DOHH2 (cell line): ENCODE measurements at regions not wholly inside any gene's neighbourhood (a gene's known extent, or its start where the extent isn't known, plus 50 kb on each side); places are given as distances from the start of the nearest gene placed in this dataset.

Experiments used
- H3F3A ChIP-seq: fragments of 200-600 bp; sonication (generic), shearing (Covaris generic); 2 replicates; pipeline ENCODE4 v1.6.0; 2016; ENCODE audit warnings: antibody characterized with exemption, mild to moderate bottlenecking; ENCODE audit not compliant: control insufficient read depth, insufficient read depth
- H3K27ac ChIP-seq: fragments of 200-600 bp; sonication (generic); 2 replicates; pipeline ENCODE4 v1.5.1; 2014; ENCODE audit warnings: low read depth, mild to moderate bottlenecking, low read length, moderate library complexity
- H3K27me3 ChIP-seq: fragments of 200-600 bp; sonication (generic); 2 replicates; pipeline ENCODE4 v1.6.1; 2014; ENCODE audit warnings: mild to moderate bottlenecking, low read length, mixed read lengths; ENCODE audit not compliant: control insufficient read depth
- H3K36me3 ChIP-seq: fragments of 200-600 bp; sonication (generic); 2 replicates; pipeline ENCODE4 v1.6.1; 2014; ENCODE audit warnings: mild to moderate bottlenecking, low read length, moderate library complexity, mixed read lengths; ENCODE audit not compliant: control insufficient read depth
- H3K4me1 ChIP-seq: fragments of 200-600 bp; sonication (generic); 2 replicates; pipeline ENCODE4 v1.6.1; 2014; ENCODE audit warnings: mild to moderate bottlenecking, low read length, mixed read lengths; ENCODE audit not compliant: control insufficient read depth
- H3K4me2 ChIP-seq: fragments of 200-600 bp; sonication (generic); 2 replicates; pipeline ENCODE4 v1.6.0; 2014; ENCODE audit warnings: mild to moderate bottlenecking, low read length, moderate library complexity
- H3K4me3 ChIP-seq: fragments of 200-600 bp; sonication (generic); 2 replicates; pipeline ENCODE4 v1.5.1; 2014; ENCODE audit warnings: mild to moderate bottlenecking, low read length, mixed read lengths
- H3K79me2 ChIP-seq: fragments of 200-600 bp; sonication (generic); 2 replicates; pipeline ENCODE4 v1.6.1; 2014; ENCODE audit warnings: mild to moderate bottlenecking, low read length, mixed read lengths; ENCODE audit not compliant: control insufficient read depth
- H3K9me2 ChIP-seq: fragments of 200-600 bp; sonication (generic); replicated peaks from 2 replicates; pipeline ENCODE4 v1.6.1; 2014; ENCODE audit warnings: mild to moderate bottlenecking, low read length, mixed read lengths; ENCODE audit not compliant: control insufficient read depth
- H3K9me3 ChIP-seq: fragments of 200-600 bp; sonication (generic); 2 replicates; pipeline ENCODE4 v1.6.1; 2014; ENCODE audit warnings: antibody characterized with exemption, low read length, mixed read lengths; ENCODE audit not compliant: control insufficient read depth, insufficient read depth
- H4K20me1 ChIP-seq: fragments of 200-600 bp; sonication (generic); 2 replicates; pipeline ENCODE4 v1.6.0; 2014; ENCODE audit warnings: low read depth, mild to moderate bottlenecking, antibody characterized with exemption, low read length, moderate library complexity; ENCODE audit not compliant: control insufficient read depth, insufficient read depth
- CTCF ChIP-seq: fragments of 200-600 bp; sonication (generic); IDR thresholded peaks from one replicate; pipeline ENCODE4 v1.5.1; 2014; ENCODE audit warnings: antibody characterized with exemption, mild to moderate bottlenecking, low read depth, low read length; ENCODE audit not compliant: poor library complexity, severe bottlenecking
- EZH2phosphoT487 ChIP-seq: fragments of 200-600 bp; sonication (generic); IDR thresholded peaks from 2 replicates; pipeline ENCODE4 v1.6.1; 2017; ENCODE audit warnings: borderline replicate concordance, mild to moderate bottlenecking, antibody characterized with exemption, low read length, moderate library complexity, mixed read lengths

GRCh38 chr14:38828183-38828827, 274.7 kb downstream of the SEC23A start:
- Histone ChIP-seq H3K36me3 (no peaks in the 10 kb centered on the region), H3K79me2 (no peaks in the 10 kb centered on the region), H4K20me1 (no peaks in the 10 kb centered on the region), H3K4me3 (no peak overlapping the region), H3K4me1 (no peaks in the 10 kb centered on the region), H3K9me3 (no peaks in the 10 kb centered on the region), H3K4me2 (no peak overlapping the region), H3K27me3 (no peaks in the 10 kb centered on the region), H3K27ac (no peak overlapping the region), H3K9me2 (no peaks in the 10 kb centered on the region), H3F3A (no peaks in the 10 kb centered on the region)
- TF ChIP-seq EZH2phosphoT487 (no peak), CTCF (no peak)

DNA sequence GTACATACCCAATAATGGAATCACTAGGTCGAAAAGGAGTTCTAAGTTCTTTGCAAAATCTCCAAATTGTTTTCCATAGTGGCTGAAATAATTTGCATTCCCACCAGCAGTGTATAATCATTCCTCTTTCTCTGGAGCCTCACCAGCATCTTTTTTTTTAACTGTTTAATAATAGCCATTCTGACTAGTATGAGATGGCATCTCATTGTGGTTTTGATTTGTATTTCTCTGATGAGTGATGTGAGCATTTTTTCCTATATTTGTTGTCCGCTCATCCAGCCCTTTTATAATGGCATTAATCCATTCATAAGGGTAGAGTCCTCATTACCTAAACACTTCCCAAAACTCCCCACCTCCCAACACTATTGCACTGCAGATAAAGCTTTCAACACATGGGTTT, 278.3 kb downstream of the SEC23A start:
- TF ChIP-seq EZH2phosphoT487 (no peak), CTCF (no peak)
- H3K4me1 ChIP-seq, result no peaks in the 10 kb centered on the region
- no peak overlapping the region for H3K4me3 ChIP-seq
- H4K20me1 ChIP-seq, result no peaks in the 10 kb centered on the region
- H3K36me3 ChIP-seq, result no peaks in the 10 kb centered on the region
- no peaks in the 10 kb centered on the region for H3F3A ChIP-seq
- no peak overlapping the region for H3K4me2 ChIP-seq
- no peaks in the 10 kb centered on the region for H3K9me3 ChIP-seq
- H3K27ac ChIP-seq, result no peak overlapping the region
- H3K27me3 ChIP-seq, result no peaks in the 10 kb centered on the region
- H3K9me2 ChIP-seq, result no peaks in the 10 kb centered on the region
- no peaks in the 10 kb centered on the region for H3K79me2 ChIP-seq

DNA sequence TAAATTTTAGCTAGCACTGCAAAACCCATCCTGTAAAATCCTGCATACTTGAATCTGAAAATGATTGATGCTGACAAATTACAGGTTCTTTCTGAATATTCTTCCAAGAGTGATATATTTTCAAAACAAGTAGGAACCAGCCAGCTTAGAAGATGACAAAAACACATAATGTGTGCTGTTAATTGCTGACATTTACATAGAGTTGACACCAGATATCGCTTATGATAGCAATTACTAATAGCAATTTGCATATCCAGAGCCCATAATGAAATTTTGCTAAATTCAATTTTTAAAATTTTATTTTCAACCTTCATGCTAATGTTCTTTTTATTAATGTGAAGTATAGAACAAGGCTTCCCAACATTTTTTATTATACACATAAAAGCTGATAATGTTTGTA, 284.5 kb downstream of the SEC23A start:
- no peaks in the 10 kb centered on the region for H3K4me1 ChIP-seq
- no peaks in the 10 kb centered on the region for H3K36me3 ChIP-seq
- no peaks in the 10 kb centered on the region for H3K9me2 ChIP-seq
- no peak overlapping the region for H3K4me2 ChIP-seq
- TF ChIP-seq EZH2phosphoT487 (no peak), CTCF (no peak)
- no peaks in the 10 kb centered on the region for H4K20me1 ChIP-seq
- H3K79me2 ChIP-seq, result no peaks in the 10 kb centered on the region
- H3K4me3 ChIP-seq, result no peak overlapping the region
- H3K27ac ChIP-seq, result no peak overlapping the region
- H3F3A ChIP-seq, result no peaks in the 10 kb centered on the region
- H3K27me3 ChIP-seq, result no peaks in the 10 kb centered on the region
- no peaks in the 10 kb centered on the region for H3K9me3 ChIP-seq
